Activated CD8-positive, alpha-beta T cell treated with anti-CD3 and anti-CD28 coated beads for 36 hours (primary cell): ENCODE measurements at regions not wholly inside any gene's neighbourhood (a gene's known extent, or its start where the extent isn't known, plus 50 kb on each side); places are given as distances from the start of the nearest gene placed in this dataset.

ENCODE experiments used
- ATAC-seq: fragments of 200-7000 bp; cut with Tn5 transposase; one replicate; pipeline ENCODE4 v1.10.0; 2021; ENCODE audit warnings: mild to moderate bottlenecking, moderate library complexity
- CTCF ChIA-PET: fragments of 350-600 bp; sonication (Branson Sonifier 250); formaldehyde crosslinking; loops from one replicate; lab custom pipeline; 2021; ENCODE audit warnings: antibody characterized with exemption; lab: Charles Lee
- POLR2A ChIA-PET: fragments of 350-600 bp; sonication (Branson Sonifier 250); formaldehyde crosslinking; loops from one replicate; lab custom pipeline; 2021; ENCODE audit warnings: antibody characterized with exemption; lab: Charles Lee
- DNase-seq: peaks from one replicate; pipeline ENCODE4 v3.0.0-alpha.2; 2020
- H3K27ac Mint-ChIP-seq: one replicate; pipeline ENCODE4 v1.8.0; 2021; ENCODE audit warnings: mild to moderate bottlenecking, mixed read lengths
- H3K27me3 Mint-ChIP-seq: one replicate; pipeline ENCODE4 v1.8.0; 2021; ENCODE audit warnings: mixed read lengths
- H3K36me3 Mint-ChIP-seq: one replicate; pipeline ENCODE4 v1.8.0; 2021; ENCODE audit warnings: low read depth, mixed read lengths
- H3K4me1 Mint-ChIP-seq: one replicate; pipeline ENCODE4 v1.8.0; 2021; ENCODE audit warnings: low read depth, mixed read lengths
- H3K4me3 Mint-ChIP-seq: one replicate; pipeline ENCODE4 v1.8.0; 2021; ENCODE audit warnings: mild to moderate bottlenecking, moderate library complexity, mixed read lengths
- H3K9me3 Mint-ChIP-seq: one replicate; pipeline ENCODE4 v1.8.0; 2021; ENCODE audit warnings: mixed read lengths
- intact Hi-C: fragments of 100-400 bp; cut with micrococcal nuclease; formaldehyde crosslinking; loops from one replicate; pipeline ENCODE4 v1.10.0; 2022
- TF ChIP-seq, protein P1 (sequence below): fragments of 200-600 bp; IDR thresholded peaks from one replicate; pipeline ENCODE4 v1.8.0; 2022; ENCODE audit warnings: antibody characterized with exemption, mild to moderate bottlenecking

GRCh38 chr13:39976481-39976880 is 321.0 kb downstream of the COG6 start:
- H3K36me3 Mint-ChIP-seq = no peaks in the 10 kb centered on the region
- TF ChIP-seq, protein P1, sequence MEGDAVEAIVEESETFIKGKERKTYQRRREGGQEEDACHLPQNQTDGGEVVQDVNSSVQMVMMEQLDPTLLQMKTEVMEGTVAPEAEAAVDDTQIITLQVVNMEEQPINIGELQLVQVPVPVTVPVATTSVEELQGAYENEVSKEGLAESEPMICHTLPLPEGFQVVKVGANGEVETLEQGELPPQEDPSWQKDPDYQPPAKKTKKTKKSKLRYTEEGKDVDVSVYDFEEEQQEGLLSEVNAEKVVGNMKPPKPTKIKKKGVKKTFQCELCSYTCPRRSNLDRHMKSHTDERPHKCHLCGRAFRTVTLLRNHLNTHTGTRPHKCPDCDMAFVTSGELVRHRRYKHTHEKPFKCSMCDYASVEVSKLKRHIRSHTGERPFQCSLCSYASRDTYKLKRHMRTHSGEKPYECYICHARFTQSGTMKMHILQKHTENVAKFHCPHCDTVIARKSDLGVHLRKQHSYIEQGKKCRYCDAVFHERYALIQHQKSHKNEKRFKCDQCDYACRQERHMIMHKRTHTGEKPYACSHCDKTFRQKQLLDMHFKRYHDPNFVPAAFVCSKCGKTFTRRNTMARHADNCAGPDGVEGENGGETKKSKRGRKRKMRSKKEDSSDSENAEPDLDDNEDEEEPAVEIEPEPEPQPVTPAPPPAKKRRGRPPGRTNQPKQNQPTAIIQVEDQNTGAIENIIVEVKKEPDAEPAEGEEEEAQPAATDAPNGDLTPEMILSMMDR = no peak
- intact Hi-C loops = no loop called here
- ATAC-seq = no peak
- no peak overlapping the region for H3K27ac Mint-ChIP-seq
- DNase-seq = no peak
- peaks cover 2% of the 10 kb centered on the region for H3K27me3 Mint-ChIP-seq
- no peak overlapping the region for H3K4me3 Mint-ChIP-seq
- CTCF ChIA-PET = no interaction called here
- POLR2A ChIA-PET = interaction anchor here (0.8 kb wide), 1 partner anchor 23 kb away, joined by 3 read pairs; no protein-coding TSS in a partner anchor
- H3K4me1 Mint-ChIP-seq = no peaks in the 10 kb centered on the region
- no peaks in the 10 kb centered on the region for H3K9me3 Mint-ChIP-seq

GRCh38 chr13:39981056-39981455 is 325.6 kb downstream of the COG6 start:
- no peak for ATAC-seq
- no peaks in the 10 kb centered on the region for H3K36me3 Mint-ChIP-seq
- CTCF ChIA-PET = no interaction called here
- H3K9me3 Mint-ChIP-seq = no peaks in the 10 kb centered on the region
- intact Hi-C loops = no loop called here
- H3K27ac Mint-ChIP-seq = no peak overlapping the region
- TF ChIP-seq, protein P1 = no peak
- H3K27me3 Mint-ChIP-seq = peaks cover 2% of the 10 kb centered on the region
- no peak overlapping the region for H3K4me3 Mint-ChIP-seq
- POLR2A ChIA-PET = interaction anchor here (1.0 kb wide), 1 partner anchor 14 kb away, joined by 3 read pairs; no protein-coding TSS in a partner anchor
- DNase-seq = no peak
- H3K4me1 Mint-ChIP-seq = no peaks in the 10 kb centered on the region

- ATAC-seq (no peak), DNase-seq (no peak)
- CTCF ChIA-PET = interaction anchor here (1.5 kb wide), 1 partner anchor 40 kb away, joined by 4 read pairs; no protein-coding TSS in a partner anchor
- H3K4me1 Mint-ChIP-seq = no peaks in the 10 kb centered on the region
- POLR2A ChIA-PET = no interaction called here
- peaks cover 2% of the 10 kb centered on the region for H3K27me3 Mint-ChIP-seq
- no peak overlapping the region for H3K4me3 Mint-ChIP-seq
- no peaks in the 10 kb centered on the region for H3K36me3 Mint-ChIP-seq
- intact Hi-C loops = no loop called here
- TF ChIP-seq, protein P1 = no peak
- H3K27ac Mint-ChIP-seq = no peak overlapping the region
- no peaks in the 10 kb centered on the region for H3K9me3 Mint-ChIP-seq
Observed at GRCh38 chr13:39982745-39983144, 327.3 kb downstream of the COG6 start.

- ChIA-PET POLR2A (no interaction called here), CTCF (no interaction called here)
- H3K27me3 Mint-ChIP-seq = peaks cover 3% of the 10 kb centered on the region
- H3K36me3 Mint-ChIP-seq = no peaks in the 10 kb centered on the region
- TF ChIP-seq, protein P1 = no peak
- H3K4me3 Mint-ChIP-seq = no peak overlapping the region
- DNase-seq = no peak
- no peak for ATAC-seq
- intact Hi-C loops = no loop called here
- H3K27ac Mint-ChIP-seq = no peak overlapping the region
- no peaks in the 10 kb centered on the region for H3K9me3 Mint-ChIP-seq
- no peaks in the 10 kb centered on the region for H3K4me1 Mint-ChIP-seq
Observed at GRCh38 chr13:39985071-39985470, 329.6 kb downstream of the COG6 start.

DNA sequence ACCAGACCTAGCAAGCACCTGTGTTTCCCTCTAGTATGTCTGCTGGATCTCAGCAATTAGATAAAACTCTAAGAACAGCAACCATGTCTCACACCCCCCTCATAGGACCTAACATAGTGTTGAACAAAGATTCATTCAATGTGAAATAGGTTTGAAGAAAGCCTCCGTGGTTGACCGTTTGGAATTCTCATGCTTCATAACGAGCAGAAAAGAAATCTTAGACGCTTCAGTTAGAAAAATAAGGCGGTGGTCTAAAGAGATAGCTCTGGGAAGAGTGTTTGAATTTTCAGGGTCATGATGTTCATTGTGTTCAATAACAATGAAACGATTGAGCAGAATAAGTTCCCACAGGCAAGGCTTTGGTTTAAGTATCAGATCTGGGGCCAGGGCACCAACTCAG is 332.9 kb downstream of the COG6 start:
- Mint-ChIP-seq H3K4me3 (no peak overlapping the region), H3K27ac (no peak overlapping the region), H3K36me3 (no peaks in the 10 kb centered on the region), H3K9me3 (no peaks in the 10 kb centered on the region), H3K27me3 (peaks cover 2% of the 10 kb centered on the region), H3K4me1 (no peaks in the 10 kb centered on the region)
- intact Hi-C loops = no loop called here
- TF ChIP-seq, protein P1 = no peak
- ATAC-seq (no peak), DNase-seq (no peak)
- ChIA-PET POLR2A (no interaction called here), CTCF (no interaction called here)
